ENCODE measurements at regions not wholly inside any gene's neighbourhood (a gene's known extent, or its start where the extent isn't known, plus 50 kb on each side); places are given as distances from the start of the nearest gene placed in this dataset.

DNA sequence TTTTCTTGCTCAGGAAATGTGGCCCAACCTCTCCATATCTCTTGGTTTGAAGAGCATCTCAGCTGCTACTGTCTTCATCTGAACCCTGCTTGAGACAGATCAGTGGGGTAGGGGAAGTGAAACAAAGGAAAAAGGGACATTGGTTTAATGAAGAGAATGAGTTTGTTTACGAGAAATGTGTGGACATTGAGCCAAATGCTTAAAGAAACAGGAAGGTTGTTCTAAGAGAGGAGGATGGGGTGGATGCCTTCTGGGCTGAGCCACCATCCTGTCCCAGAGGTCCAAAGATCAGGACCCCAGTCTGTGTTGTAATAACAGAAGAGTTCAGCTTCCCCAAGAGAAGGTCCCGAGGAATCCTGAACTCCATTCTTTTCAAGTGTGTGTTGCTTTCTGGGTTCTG lies 369.7 kb downstream of the INSC start:
- DNase-seq (ENCODE audit: low read depth, low spot score): no peak

DNA sequence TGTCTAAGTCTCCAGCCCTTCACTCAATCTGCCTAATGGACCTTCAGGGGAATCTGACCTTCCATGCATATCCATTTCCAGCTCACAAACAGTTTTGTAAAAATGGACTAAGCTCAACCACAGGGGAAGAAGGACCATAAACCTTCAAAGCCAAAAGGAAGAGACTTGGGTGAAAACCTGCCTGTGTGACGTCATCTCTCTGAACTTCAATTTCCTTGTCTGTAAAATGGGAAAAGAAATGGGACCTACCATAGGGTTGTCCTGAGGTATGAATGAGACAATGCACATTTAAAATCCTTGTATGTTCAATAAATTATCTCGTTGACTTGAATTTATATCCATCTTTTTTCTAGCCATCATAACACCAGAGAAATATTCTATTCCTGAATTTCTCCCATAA lies 370.7 kb downstream of the INSC start:
- no peak for DNase-seq (ENCODE audit: low read depth, low spot score)

DNA sequence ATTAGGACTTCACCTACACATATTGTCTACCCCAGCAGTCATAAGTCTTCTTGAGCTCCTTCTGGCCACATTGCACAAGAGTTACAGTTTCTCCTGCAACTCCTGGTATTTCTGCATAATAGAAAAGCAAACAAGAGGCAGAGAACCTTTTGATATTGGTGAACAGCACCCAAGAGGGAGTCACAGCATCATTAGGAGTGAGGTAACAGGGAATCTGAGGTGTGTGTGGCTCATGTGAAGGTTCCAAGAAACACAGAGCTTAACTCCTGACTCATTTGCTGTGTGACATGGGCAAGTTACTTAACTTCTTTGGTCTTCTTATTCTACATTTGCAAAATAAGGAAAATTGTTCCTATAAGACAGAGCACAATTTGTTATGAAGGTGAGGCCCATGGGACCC lies 374.6 kb downstream of the INSC start:
- DNase-seq (ENCODE audit: low read depth, low spot score): no peak

- no peak for DNase-seq (ENCODE audit: low read depth, low spot score)
Observed at GRCh38 chr11:15490535-15490934, 375.8 kb downstream of the INSC start.

DNA sequence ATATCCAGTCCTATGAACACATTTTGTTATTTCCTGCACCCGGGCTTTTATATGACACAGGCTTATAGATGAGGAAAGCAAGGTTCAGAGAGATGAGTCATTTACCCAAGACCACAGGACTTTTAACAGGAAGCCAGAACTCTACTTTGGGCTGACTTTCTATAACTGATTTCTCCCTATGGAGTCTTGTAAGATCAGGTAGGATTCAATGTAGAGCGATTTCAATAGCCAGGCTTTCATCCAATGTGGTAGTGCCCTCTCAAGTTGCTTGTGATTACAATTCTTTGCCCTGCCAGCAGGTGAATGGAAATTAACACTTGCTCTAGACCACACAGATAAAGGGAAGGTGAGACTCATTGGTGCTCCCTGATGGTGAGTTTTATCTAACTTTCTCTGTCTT lies 378.3 kb downstream of the INSC start:
- no peak for DNase-seq (ENCODE audit: low read depth, low spot score)

GRCh38 chr11:15493921-15494620 lies 379.3 kb downstream of the INSC start:
- no peak for DNase-seq (ENCODE audit: low read depth, low spot score)

- no peak for DNase-seq (ENCODE audit: low read depth, low spot score)
Observed at GRCh38 chr11:15494740-15495139, 380.0 kb downstream of the INSC start.

- no peak for DNase-seq (ENCODE audit: low read depth, low spot score)
Observed at GRCh38 chr11:15495462-15495861, 380.7 kb downstream of the INSC start.

- DNase-seq (ENCODE audit: low read depth, low spot score): no peak
Observed at GRCh38 chr11:15497366-15497765, 382.6 kb downstream of the INSC start.

GRCh38 chr11:15499674-15500073 lies 385.0 kb downstream of the INSC start:
- no peak for DNase-seq (ENCODE audit: low read depth, low spot score)

DNA sequence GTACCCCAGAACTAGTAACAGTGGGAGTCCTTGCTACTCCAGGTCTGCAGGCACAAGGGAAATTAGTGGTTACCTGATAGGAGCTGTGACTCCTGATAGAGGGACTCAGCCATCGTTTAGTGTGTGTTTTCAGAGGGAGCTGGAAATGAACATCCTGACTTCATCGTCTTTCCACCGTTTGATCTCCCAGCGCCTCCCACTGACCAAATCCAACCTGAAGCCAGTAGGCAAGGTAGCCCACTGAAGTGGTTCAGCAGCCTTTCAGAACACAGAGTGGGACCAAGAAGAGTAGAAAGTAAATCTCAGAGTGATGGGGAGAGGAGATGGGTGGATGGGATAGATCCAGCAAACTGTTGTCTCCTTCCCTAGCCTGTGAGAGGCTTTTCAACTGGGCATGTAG lies 385.9 kb downstream of the INSC start:
- DNase-seq (ENCODE audit: low read depth, low spot score): no peak

DNA sequence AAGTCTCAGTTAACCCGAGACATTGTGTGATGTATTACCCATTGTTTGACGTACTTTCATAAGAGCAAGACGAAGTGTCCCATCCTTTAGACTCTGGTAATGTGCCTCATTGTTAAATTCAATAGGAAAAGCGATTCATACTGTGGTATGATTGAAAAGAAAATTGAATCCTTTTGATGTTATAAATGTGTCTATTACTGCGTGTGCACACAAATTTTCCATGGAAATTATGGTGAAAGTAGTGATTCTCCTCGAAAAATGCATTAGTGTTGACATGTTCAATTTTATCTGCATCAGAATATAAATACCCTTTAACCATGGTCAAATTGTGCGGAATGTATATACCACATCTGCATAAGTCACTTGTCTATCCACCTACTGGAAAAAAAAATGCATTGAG lies 386.8 kb downstream of the INSC start:
- no peak for DNase-seq (ENCODE audit: low read depth, low spot score)

DNA sequence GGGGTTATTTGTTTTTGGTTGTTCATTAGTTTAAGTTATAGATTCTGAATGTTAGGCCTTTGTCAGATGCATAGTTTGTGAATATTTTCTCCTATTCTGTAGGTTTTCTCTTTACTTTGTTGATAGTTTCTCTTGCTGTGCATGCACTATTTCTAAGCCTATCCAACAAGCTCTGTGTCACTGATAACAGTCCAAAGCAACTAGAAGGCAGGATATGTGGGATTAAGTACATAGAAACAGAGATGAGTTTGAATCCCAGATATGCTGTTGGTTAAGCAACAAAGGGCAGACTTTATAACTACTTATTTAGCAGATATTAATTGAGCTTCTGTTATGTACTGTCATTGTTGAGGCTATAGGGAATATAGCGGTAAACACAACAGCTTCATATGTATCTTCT lies 390.4 kb downstream of the INSC start:
- no peak for DNase-seq (ENCODE audit: low read depth, low spot score)

GRCh38 chr11:15507592-15507991 lies 392.9 kb downstream of the INSC start:
- DNase-seq (ENCODE audit: low read depth, low spot score): no peak

GRCh38 chr11:15509082-15509481 lies 394.4 kb downstream of the INSC start:
- DNase-seq (ENCODE audit: low read depth, low spot score): no peak

- DNase-seq (ENCODE audit: low read depth, low spot score): peak; percentile 22
Observed at GRCh38 chr11:15519124-15519791, 404.5 kb downstream of the INSC start.

DNA sequence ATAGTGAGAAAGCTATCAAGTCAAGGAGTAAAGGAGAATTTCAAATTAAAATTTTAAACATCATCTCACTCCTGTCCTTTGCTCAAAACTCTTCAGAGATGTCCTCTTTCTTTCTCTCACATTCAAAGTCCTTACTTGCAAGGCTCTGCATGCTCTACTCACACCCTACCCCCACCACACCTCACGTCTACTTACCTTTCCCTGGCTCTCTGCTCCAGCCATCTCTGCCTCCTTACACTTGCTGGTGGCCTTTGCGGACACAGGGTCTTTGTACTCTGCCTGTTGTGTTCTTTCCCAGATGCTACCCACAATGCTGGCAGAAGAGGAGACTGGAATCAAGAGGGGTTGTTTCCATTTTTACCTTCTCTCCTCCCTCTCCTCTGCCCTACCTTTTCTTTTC lies 405.2 kb downstream of the INSC start:
- peak; percentile 22 for DNase-seq (ENCODE audit: low read depth, low spot score)

DNA sequence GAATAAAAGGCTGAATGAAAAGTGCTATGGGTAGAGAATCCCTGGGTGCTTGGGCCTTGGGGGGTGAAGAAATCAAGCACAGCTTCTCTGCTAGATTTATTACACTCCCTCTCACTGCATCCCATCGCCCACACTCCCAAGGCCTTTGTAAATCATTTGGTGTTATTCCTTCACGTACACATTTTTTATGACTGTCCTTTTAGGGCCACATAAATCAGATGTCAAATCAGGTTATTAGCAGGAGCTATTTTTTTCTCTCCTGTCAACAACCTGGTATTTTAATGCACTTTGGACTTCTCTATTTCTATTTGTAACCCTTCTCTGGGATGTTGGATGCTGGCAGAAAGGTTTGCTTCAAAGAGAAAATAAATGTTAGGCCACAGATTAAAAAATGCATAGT lies 408.8 kb downstream of the INSC start:
- no peak for DNase-seq (ENCODE audit: low read depth, low spot score)

- DNase-seq (ENCODE audit: low read depth, low spot score): no peak
Observed at GRCh38 chr11:15525582-15525981, 410.9 kb downstream of the INSC start.

DNA sequence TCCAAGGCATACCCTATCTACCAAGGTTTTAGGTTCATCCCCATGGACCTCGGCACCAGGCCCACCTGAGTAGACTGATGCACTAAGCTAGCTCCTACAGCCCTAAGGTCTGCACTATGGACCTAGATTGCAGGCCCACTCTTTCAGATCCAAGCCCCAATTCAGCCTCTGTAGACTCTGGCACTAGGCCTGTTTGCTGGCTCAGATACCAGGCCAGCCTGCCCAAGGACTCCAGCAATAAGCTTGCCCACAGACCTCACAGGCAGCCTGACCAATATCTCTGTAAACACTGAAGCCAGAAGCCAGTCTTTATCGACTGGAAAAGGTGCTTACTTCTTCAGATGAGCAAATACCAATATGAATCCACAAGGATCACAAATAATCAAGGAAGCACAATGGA lies 411.3 kb downstream of the INSC start:
- DNase-seq (ENCODE audit: low read depth, low spot score): no peak

DNA sequence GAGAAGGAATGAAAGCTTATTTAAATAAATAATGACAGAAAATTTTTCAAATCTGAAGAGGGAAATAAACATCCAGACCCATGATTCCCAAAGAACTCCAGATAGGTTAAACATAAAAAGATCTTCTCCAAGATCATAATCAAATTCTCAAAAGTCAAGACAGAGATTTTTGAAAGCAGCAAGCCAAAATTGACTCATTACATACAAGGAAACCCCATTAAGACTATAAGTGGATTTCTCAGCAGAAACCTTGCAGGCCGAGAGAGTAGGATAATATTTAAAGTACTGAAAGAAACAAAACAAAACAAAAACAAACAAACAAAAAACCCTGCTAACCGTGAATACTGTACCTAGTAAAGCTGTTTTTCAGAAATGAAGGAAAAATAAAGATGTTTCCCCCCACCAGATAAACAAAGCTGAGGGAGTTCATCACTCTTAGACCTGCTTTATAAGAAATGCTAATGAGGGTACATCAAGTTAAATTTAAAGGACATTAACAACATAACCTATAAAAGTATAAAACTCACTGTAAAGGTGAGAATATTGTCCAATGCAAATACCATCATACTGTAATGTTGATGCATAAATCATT lies 412.2 kb downstream of the INSC start:
- DNase-seq (ENCODE audit: low read depth, low spot score): no peak

GRCh38 chr11:15532432-15532831 lies 417.7 kb downstream of the INSC start:
- DNase-seq (ENCODE audit: low read depth, low spot score): no peak

DNA sequence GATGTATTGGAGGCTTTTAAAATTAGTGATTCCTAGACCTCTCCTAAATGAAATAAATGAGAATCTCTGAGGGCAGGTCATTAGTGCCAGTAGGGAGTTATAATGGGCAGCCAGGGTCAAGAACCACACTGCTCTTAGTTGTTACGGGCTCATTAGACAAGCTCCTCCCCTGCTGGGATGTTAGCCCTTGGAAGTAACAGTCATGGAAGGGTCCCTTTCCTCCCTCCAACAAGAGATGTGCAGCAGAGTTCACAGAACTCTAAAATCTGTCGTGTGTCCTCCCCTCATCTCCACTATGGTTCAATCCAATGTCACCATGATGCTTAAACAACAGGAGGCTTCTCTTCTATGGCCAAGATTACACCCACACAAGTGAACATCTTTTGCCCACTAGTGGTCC lies 419.5 kb downstream of the INSC start:
- DNase-seq (ENCODE audit: low read depth, low spot score): no peak
